SK-N-MC (cell line): ENCODE measurements at regions not wholly inside any gene's neighbourhood (a gene's known extent, or its start where the extent isn't known, plus 50 kb on each side); places are given as distances from the start of the nearest gene placed in this dataset.

Source experiments
- EZH2 ChIP-seq: fragments of 200-600 bp; sonication (generic); IDR thresholded peaks from one replicate; pipeline ENCODE4 v1.6.1; 2017; ENCODE audit warnings: antibody characterized with exemption
- FOXP2 ChIP-seq: optimal IDR thresholded peaks from 2 replicates; pipeline ENCODE3; 2011; ENCODE audit warnings: mild to moderate bottlenecking, moderate library complexity; ENCODE audit not compliant: insufficient read depth; ENCODE audit errors: extremely low read length, control extremely low read depth
- POLR2AphosphoS5 ChIP-seq: IDR thresholded peaks from 2 replicates; pipeline ENCODE4 v1.6.1; 2012; ENCODE audit warnings: mild to moderate bottlenecking, low read depth, low read length, borderline replicate concordance

- no peak for TF ChIP-seq POLR2AphosphoS5
- no peak for TF ChIP-seq EZH2
- no peak for TF ChIP-seq FOXP2
Observed at GRCh38 chr3:117455782-117456181, 746.2 kb downstream of the TUSC7 start.
